Fibroblast of lung (primary cell): ENCODE measurements at regions not wholly inside any gene's neighbourhood (a gene's known extent, or its start where the extent isn't known, plus 50 kb on each side); places are given as distances from the start of the nearest gene placed in this dataset.

Source experiments
- DNase-seq, 2 donors: peaks; one replicate each; pipeline versions ENCODE4 v3.0.0 to v3.0.0-alpha.2; 2010; ENCODE audit warnings: low read depth in 2 of 2
- H2AFZ ChIP-seq: 2 replicates; pipeline ENCODE4 v1.5.1; 2012; ENCODE audit warnings: low read length, control low read depth, inconsistent platforms
- H3K27ac ChIP-seq: 2 replicates; pipeline ENCODE4 v1.5.1; 2011; ENCODE audit warnings: low read length, control low read depth; ENCODE audit not compliant: insufficient read depth
- H3K27me3 ChIP-seq: 2 replicates; pipeline ENCODE4 v1.5.1; 2011; ENCODE audit warnings: mild to moderate bottlenecking, low read length; ENCODE audit not compliant: control insufficient read depth, insufficient read depth
- H3K36me3 ChIP-seq: 2 replicates; pipeline ENCODE4 v1.5.1; 2011; ENCODE audit warnings: low read length; ENCODE audit not compliant: control insufficient read depth, insufficient read depth
- H3K4me1 ChIP-seq: 2 replicates; pipeline ENCODE4 v1.5.1; 2011; ENCODE audit warnings: low read length; ENCODE audit not compliant: control insufficient read depth, insufficient read depth; ENCODE audit errors: extremely low read depth
- H3K4me2 ChIP-seq: 2 replicates; pipeline ENCODE4 v1.5.1; 2011; ENCODE audit warnings: low read length, control low read depth; ENCODE audit not compliant: insufficient read depth; ENCODE audit errors: extremely low read depth
- H3K4me3 ChIP-seq, 4 experiments: fragments of 200-600 bp in 1 of 4; sonication (generic) in 1 of 4; replicated peaks in 1 of 4; 2 replicates each; pipeline ENCODE4 v1.5.1; 2011 to 2016; ENCODE audit warnings: low read length in 4 of 4, low read depth in 3 of 4, mild to moderate bottlenecking in 3 of 4, control low read depth in 2 of 4, inconsistent platforms in 1 of 4, mixed read lengths in 1 of 4; ENCODE audit not compliant: insufficient read depth in 1 of 4; ENCODE audit errors: control extremely low read depth in 1 of 4
- H3K79me2 ChIP-seq: 2 replicates; pipeline ENCODE4 v1.5.1; 2012; ENCODE audit warnings: mild to moderate bottlenecking, low read length, inconsistent platforms; ENCODE audit not compliant: control insufficient read depth, insufficient read depth
- H3K9ac ChIP-seq: 2 replicates; pipeline ENCODE4 v1.5.1; 2011; ENCODE audit warnings: mild to moderate bottlenecking, low read length, control low read depth; ENCODE audit not compliant: insufficient read depth
- H3K9me3 ChIP-seq: 2 replicates; pipeline ENCODE4 v1.5.1; 2012; ENCODE audit warnings: low read depth, low read length; ENCODE audit not compliant: control insufficient read depth, insufficient read depth
- H4K20me1 ChIP-seq: 2 replicates; pipeline ENCODE4 v1.5.1; 2011; ENCODE audit warnings: low read length; ENCODE audit not compliant: control insufficient read depth, insufficient read depth; ENCODE audit errors: extremely low read depth
- CTCF ChIP-seq, 2 donors: IDR thresholded peaks in 1 of 2; conservative IDR thresholded peaks in 1 of 2; 1 replicate in 1 of 2; 2 replicates in 1 of 2; pipeline ENCODE4 v1.5.1; 2011 to 2012; ENCODE audit warnings: low read length in 2 of 2, control low read depth in 1 of 2, inconsistent platforms in 1 of 2, low read depth in 1 of 2, mild to moderate bottlenecking in 1 of 2
- EZH2 ChIP-seq: IDR thresholded peaks from 2 replicates; pipeline ENCODE4 v1.5.1; 2012; ENCODE audit warnings: low read length, control low read depth, mild to moderate bottlenecking; ENCODE audit errors: missing control alignments

GRCh38 chr1:82466891-82467290 lies 666.2 kb downstream of the ADGRL2 start:
- Histone ChIP-seq H3K27me3 (no peaks in the 10 kb centered on the region), H3K36me3 (no peaks in the 10 kb centered on the region), H3K4me1 (no peaks in the 10 kb centered on the region), H3K4me2 (no peak overlapping the region), H3K27ac (no peak overlapping the region), H2AFZ (no peak overlapping the region), H3K4me3 (no peak overlapping the region), H4K20me1 (no peaks in the 10 kb centered on the region), H3K9me3 (no peaks in the 10 kb centered on the region), H3K79me2 (no peaks in the 10 kb centered on the region), H3K9ac (no peak overlapping the region)
- TF ChIP-seq EZH2 = no peak
- DNase-seq = no peak

GRCh38 chr1:82466416-82466815 lies 665.7 kb downstream of the ADGRL2 start:
- no peak overlapping the region for H3K27ac ChIP-seq
- H3K4me1 ChIP-seq = no peaks in the 10 kb centered on the region
- no peaks in the 10 kb centered on the region for H3K36me3 ChIP-seq
- TF ChIP-seq EZH2 = no peak
- TF ChIP-seq CTCF (conservative IDR thresholded peaks at IDR 0.05 in 1 of 2, IDR thresholded peaks at IDR 0.05 in 1 of 2; ENCODE audit: low read depth in 1 of 2, low read length in 2 of 2) = no peak
- no peaks in the 10 kb centered on the region for H3K79me2 ChIP-seq
- no peaks in the 10 kb centered on the region for H3K9me3 ChIP-seq
- H3K4me2 ChIP-seq = no peak overlapping the region
- H3K9ac ChIP-seq = no peak overlapping the region
- H3K27me3 ChIP-seq = no peaks in the 10 kb centered on the region
- H2AFZ ChIP-seq = no peak overlapping the region
- H4K20me1 ChIP-seq = no peaks in the 10 kb centered on the region
- DNase-seq = no peak
- H3K4me3 ChIP-seq = no peak overlapping the region

GRCh38 chr1:82465024-82465423 lies 664.3 kb downstream of the ADGRL2 start:
- Histone ChIP-seq H4K20me1 (no peaks in the 10 kb centered on the region), H3K9me3 (no peaks in the 10 kb centered on the region), H3K27me3 (no peaks in the 10 kb centered on the region), H3K27ac (no peak overlapping the region), H3K36me3 (no peaks in the 10 kb centered on the region), H3K4me2 (no peak overlapping the region), H3K79me2 (no peaks in the 10 kb centered on the region), H3K9ac (no peak overlapping the region), H3K4me1 (no peaks in the 10 kb centered on the region), H3K4me3 (no peak overlapping the region), H2AFZ (no peak overlapping the region)
- TF ChIP-seq EZH2 (no peak), CTCF (conservative IDR thresholded peaks at IDR 0.05 in 1 of 2, IDR thresholded peaks at IDR 0.05 in 1 of 2; ENCODE audit: low read depth in 1 of 2, low read length in 2 of 2) (no peak)
- DNase-seq = no peak
